Astrocyte (in vitro differentiated cells and primary cell): ENCODE measurements at regions not wholly inside any gene's neighbourhood (a gene's known extent, or its start where the extent isn't known, plus 50 kb on each side); places are given as distances from the start of the nearest gene placed in this dataset.

Experiments used
- DNase-seq: peaks from one replicate; pipeline ENCODE4 v3.0.0-alpha.2; 2010; ENCODE audit warnings: low read depth
- FAIRE-seq: peaks from 2 replicates; lab custom pipeline; 2011; peaks lifted over from hg19 to GRCh38; lab: Jason Lieb, UNC
- H2AFZ ChIP-seq: 2 replicates; pipeline ENCODE4 v1.6.0; 2012; ENCODE audit warnings: low read depth, low read length, inconsistent platforms
- H3K27ac ChIP-seq: 2 replicates; pipeline ENCODE4 v1.5.1; 2011; ENCODE audit warnings: low read depth, low read length, inconsistent platforms
- H3K27me3 ChIP-seq: 2 replicates; pipeline ENCODE4 v1.6.0; 2011; ENCODE audit warnings: low read length, inconsistent platforms; ENCODE audit not compliant: insufficient read depth
- H3K36me3 ChIP-seq: 2 replicates; pipeline ENCODE4 v1.5.1; 2011; ENCODE audit warnings: low read length, inconsistent platforms; ENCODE audit not compliant: insufficient read depth
- H3K4me1 ChIP-seq: 2 replicates; pipeline ENCODE4 v1.5.1; 2011; ENCODE audit warnings: low read length, inconsistent platforms; ENCODE audit not compliant: insufficient read depth
- H3K4me2 ChIP-seq: 2 replicates; pipeline ENCODE4 v1.6.0; 2012; ENCODE audit warnings: low read length, inconsistent platforms
- H3K4me3 ChIP-seq: 2 replicates; pipeline ENCODE4 v1.5.1; 2011; ENCODE audit warnings: low read depth, mild to moderate bottlenecking, low read length, inconsistent platforms; ENCODE audit not compliant: insufficient read depth
- H3K79me2 ChIP-seq: 2 replicates; pipeline ENCODE4 v1.6.0; 2012; ENCODE audit warnings: mild to moderate bottlenecking, low read length, inconsistent platforms; ENCODE audit not compliant: insufficient read depth
- H3K9ac ChIP-seq: 2 replicates; pipeline ENCODE4 v1.6.0; 2012; ENCODE audit warnings: mild to moderate bottlenecking, low read length, inconsistent platforms
- H3K9me3 ChIP-seq: 2 replicates; pipeline ENCODE4 v1.5.1; 2012; ENCODE audit warnings: low read depth, mild to moderate bottlenecking, low read length, inconsistent platforms; ENCODE audit not compliant: insufficient read depth
- H4K20me1 ChIP-seq: 2 replicates; pipeline ENCODE4 v1.6.0; 2012; ENCODE audit warnings: low read length, inconsistent platforms; ENCODE audit not compliant: insufficient read depth
- H3K27ac Mint-ChIP-seq: one replicate; pipeline ENCODE4 v1.8.0; 2021; ENCODE audit warnings: mild to moderate bottlenecking, mixed read lengths; ENCODE audit not compliant: unreplicated experiment
- H3K27me3 Mint-ChIP-seq: one replicate; pipeline ENCODE4 v1.8.0; 2021; ENCODE audit warnings: low read depth, mixed read lengths; ENCODE audit not compliant: unreplicated experiment
- H3K36me3 Mint-ChIP-seq: one replicate; pipeline ENCODE4 v1.8.0; 2021; ENCODE audit warnings: low read depth, mixed read lengths; ENCODE audit not compliant: unreplicated experiment
- H3K4me1 Mint-ChIP-seq: one replicate; pipeline ENCODE4 v1.8.0; 2021; ENCODE audit warnings: low read depth, mixed read lengths; ENCODE audit not compliant: unreplicated experiment
- H3K4me3 Mint-ChIP-seq: one replicate; pipeline ENCODE4 v1.8.0; 2021; ENCODE audit warnings: mild to moderate bottlenecking, moderate library complexity, mixed read lengths; ENCODE audit not compliant: unreplicated experiment
- H3K9me3 Mint-ChIP-seq: one replicate; pipeline ENCODE4 v1.8.0; 2021; ENCODE audit warnings: mild to moderate bottlenecking, mixed read lengths; ENCODE audit not compliant: unreplicated experiment
- EZH2 ChIP-seq: IDR thresholded peaks from 2 replicates; pipeline ENCODE4 v1.6.1; 2012; ENCODE audit warnings: mild to moderate bottlenecking, low read length, inconsistent platforms; ENCODE audit not compliant: insufficient read depth
- TF ChIP-seq, protein P1 (sequence below): IDR thresholded peaks from 2 replicates; pipeline ENCODE4 v1.5.1; 2011; ENCODE audit warnings: low read depth, mild to moderate bottlenecking, inconsistent platforms, low read length, moderate library complexity; ENCODE audit not compliant: insufficient read depth

DNA sequence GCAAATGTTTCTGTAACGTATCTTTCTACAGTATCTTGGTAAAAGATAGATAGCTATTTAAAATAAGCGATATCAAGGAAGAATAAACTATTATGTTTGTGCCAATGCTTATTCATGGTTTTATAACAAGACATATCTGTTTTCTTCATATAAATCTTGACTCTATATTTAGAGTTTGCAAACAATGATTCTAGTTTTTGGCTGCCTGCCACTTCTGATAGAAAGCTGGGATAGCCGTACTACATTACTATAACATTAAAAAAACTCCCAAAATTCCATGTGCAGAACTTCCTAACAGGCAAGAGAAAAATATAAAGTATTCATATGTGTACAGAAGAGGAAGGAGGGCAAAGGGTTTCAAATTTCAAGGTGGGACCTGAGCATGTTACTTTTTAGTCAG is 985.0 kb downstream of the BCL11A start:
- H3K4me1 ChIP-seq, result no peaks in the 10 kb centered on the region
- H3K79me2 ChIP-seq, result no peaks in the 10 kb centered on the region
- H3K4me2 ChIP-seq, result no peak overlapping the region
- no peak for FAIRE-seq
- no peak for TF ChIP-seq EZH2
- TF ChIP-seq, protein P1, sequence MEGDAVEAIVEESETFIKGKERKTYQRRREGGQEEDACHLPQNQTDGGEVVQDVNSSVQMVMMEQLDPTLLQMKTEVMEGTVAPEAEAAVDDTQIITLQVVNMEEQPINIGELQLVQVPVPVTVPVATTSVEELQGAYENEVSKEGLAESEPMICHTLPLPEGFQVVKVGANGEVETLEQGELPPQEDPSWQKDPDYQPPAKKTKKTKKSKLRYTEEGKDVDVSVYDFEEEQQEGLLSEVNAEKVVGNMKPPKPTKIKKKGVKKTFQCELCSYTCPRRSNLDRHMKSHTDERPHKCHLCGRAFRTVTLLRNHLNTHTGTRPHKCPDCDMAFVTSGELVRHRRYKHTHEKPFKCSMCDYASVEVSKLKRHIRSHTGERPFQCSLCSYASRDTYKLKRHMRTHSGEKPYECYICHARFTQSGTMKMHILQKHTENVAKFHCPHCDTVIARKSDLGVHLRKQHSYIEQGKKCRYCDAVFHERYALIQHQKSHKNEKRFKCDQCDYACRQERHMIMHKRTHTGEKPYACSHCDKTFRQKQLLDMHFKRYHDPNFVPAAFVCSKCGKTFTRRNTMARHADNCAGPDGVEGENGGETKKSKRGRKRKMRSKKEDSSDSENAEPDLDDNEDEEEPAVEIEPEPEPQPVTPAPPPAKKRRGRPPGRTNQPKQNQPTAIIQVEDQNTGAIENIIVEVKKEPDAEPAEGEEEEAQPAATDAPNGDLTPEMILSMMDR, result no peak
- H4K20me1 ChIP-seq, result no peaks in the 10 kb centered on the region
- Mint-ChIP-seq H3K27me3 (no peaks in the 10 kb centered on the region), H3K27ac (no peak overlapping the region), H3K36me3 (no peaks in the 10 kb centered on the region), H3K4me1 (no peaks in the 10 kb centered on the region), H3K4me3 (no peak overlapping the region), H3K9me3 (peaks cover 2% of the 10 kb centered on the region)
- DNase-seq, result no peak
- no peak overlapping the region for H3K4me3 ChIP-seq
- H3K27ac ChIP-seq, result no peak overlapping the region
- H3K9ac ChIP-seq, result no peak overlapping the region
- H3K36me3 ChIP-seq, result no peaks in the 10 kb centered on the region
- H3K9me3 ChIP-seq, result no peaks in the 10 kb centered on the region
- no peak overlapping the region for H2AFZ ChIP-seq
- no peaks in the 10 kb centered on the region for H3K27me3 ChIP-seq

DNA sequence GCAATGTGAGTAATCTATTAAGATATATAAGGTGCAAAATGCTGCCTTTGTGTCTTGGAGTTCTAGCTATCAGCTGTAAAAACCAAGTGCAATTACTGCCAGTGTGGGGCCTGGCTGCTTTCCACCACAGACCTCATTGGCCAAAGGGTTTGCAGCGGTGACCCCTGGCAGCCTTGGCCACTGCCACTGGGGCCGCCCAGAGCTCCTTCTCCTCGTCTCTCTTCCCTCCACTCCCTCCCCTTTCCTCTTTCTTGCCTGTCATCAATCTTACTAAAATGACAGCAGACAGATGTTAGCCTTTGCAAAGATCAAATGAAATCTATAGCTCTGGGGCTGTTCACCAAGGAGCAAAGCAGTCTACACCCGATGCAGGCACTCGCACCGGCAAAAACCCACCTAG is 986.3 kb downstream of the BCL11A start:
- DNase-seq, result no peak
- Histone ChIP-seq H3K36me3 (no peaks in the 10 kb centered on the region), H3K4me2 (no peak overlapping the region), H3K9ac (no peak overlapping the region), H3K27me3 (no peaks in the 10 kb centered on the region), H3K9me3 (no peaks in the 10 kb centered on the region), H3K4me1 (no peaks in the 10 kb centered on the region), H3K79me2 (no peaks in the 10 kb centered on the region), H2AFZ (no peak overlapping the region), H4K20me1 (no peaks in the 10 kb centered on the region), H3K27ac (no peak overlapping the region), H3K4me3 (no peak overlapping the region)
- H3K27ac Mint-ChIP-seq, result no peak overlapping the region
- no peaks in the 10 kb centered on the region for H3K36me3 Mint-ChIP-seq
- no peaks in the 10 kb centered on the region for H3K4me1 Mint-ChIP-seq
- H3K27me3 Mint-ChIP-seq, result no peaks in the 10 kb centered on the region
- TF ChIP-seq, protein P1, result no peak
- no peak for TF ChIP-seq EZH2
- H3K9me3 Mint-ChIP-seq, result peaks cover 2% of the 10 kb centered on the region
- no peak overlapping the region for H3K4me3 Mint-ChIP-seq
- no peak for FAIRE-seq

DNA sequence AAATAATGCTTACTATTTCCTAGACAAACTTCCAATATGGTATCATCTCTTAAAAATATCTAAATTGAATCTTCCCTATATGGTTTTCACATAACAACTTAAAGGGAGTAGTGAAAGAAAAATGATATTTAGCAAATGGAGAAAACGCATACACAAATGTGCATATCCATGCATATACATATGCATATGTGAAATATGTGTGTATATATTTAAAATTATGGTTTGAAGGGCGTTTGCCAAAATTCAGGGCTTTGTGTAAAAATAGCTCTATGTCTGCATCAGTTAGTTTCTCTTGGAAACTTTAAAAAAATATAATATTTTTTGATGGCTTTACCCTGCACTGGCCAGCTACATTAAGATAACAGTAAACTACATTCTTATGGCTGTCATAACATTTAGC is 986.7 kb downstream of the BCL11A start:
- H3K9me3 Mint-ChIP-seq, result peaks cover 2% of the 10 kb centered on the region
- no peak overlapping the region for H3K27ac Mint-ChIP-seq
- FAIRE-seq, result no peak

More for the DNA sequence above, 986.7 kb downstream of the BCL11A start:
- Mint-ChIP-seq H3K27me3 (no peaks in the 10 kb centered on the region), H3K36me3 (no peaks in the 10 kb centered on the region), H3K4me1 (no peaks in the 10 kb centered on the region), H3K4me3 (no peak overlapping the region)
- H4K20me1 ChIP-seq, result no peaks in the 10 kb centered on the region
- no peak overlapping the region for H3K27ac ChIP-seq
- TF ChIP-seq, protein P1, result no peak
- TF ChIP-seq EZH2, result no peak
- no peak for DNase-seq
- no peak overlapping the region for H3K4me2 ChIP-seq
- H3K79me2 ChIP-seq, result no peaks in the 10 kb centered on the region
- H3K4me1 ChIP-seq, result no peaks in the 10 kb centered on the region
- H2AFZ ChIP-seq, result no peak overlapping the region
- H3K9ac ChIP-seq, result no peak overlapping the region
- no peak overlapping the region for H3K4me3 ChIP-seq
- no peaks in the 10 kb centered on the region for H3K36me3 ChIP-seq
- H3K9me3 ChIP-seq, result no peaks in the 10 kb centered on the region
- no peaks in the 10 kb centered on the region for H3K27me3 ChIP-seq
